Colonic mucosa (tissue), 4 donors: ENCODE measurements at regions not wholly inside any gene's neighbourhood (a gene's known extent, or its start where the extent isn't known, plus 50 kb on each side); places are given as distances from the start of the nearest gene placed in this dataset.

Experiments
- DNase-seq: peaks from one replicate; pipeline ENCODE4 v3.0.0-alpha.2; 2020
- H3K27ac ChIP-seq: fragments of 200-600 bp; one replicate; pipeline ENCODE4 v1.8.0; 2021
- H3K27me3 ChIP-seq: fragments of 200-600 bp; one replicate; pipeline ENCODE4 v1.8.0; 2021
- H3K36me3 ChIP-seq: fragments of 200-600 bp; one replicate; pipeline ENCODE4 v1.8.0; 2021
- H3K4me1 ChIP-seq: fragments of 200-600 bp; one replicate; pipeline ENCODE4 v1.8.0; 2021; ENCODE audit warnings: mild to moderate bottlenecking
- H3K4me3 ChIP-seq: fragments of 200-600 bp; one replicate; pipeline ENCODE4 v1.8.0; 2021
- H3K9ac ChIP-seq, 2 donors: one replicate each; pipeline ENCODE4 v1.7.0; 2013; ENCODE audit warnings: control low read depth in 2 of 2, low read depth in 2 of 2, low read length in 2 of 2
- H3K9me3 ChIP-seq: fragments of 200-600 bp; one replicate; pipeline ENCODE4 v1.8.0; 2021
- intact Hi-C: fragments of 100-400 bp; cut with DNase I; formaldehyde crosslinking; loops from one replicate; pipeline ENCODE4 v1.14.1; 2022
- TF ChIP-seq, protein P1 (sequence below): fragments of 200-600 bp; IDR thresholded peaks from one replicate; pipeline ENCODE4 v1.8.0; 2022; ENCODE audit warnings: antibody characterized with exemption, mild to moderate bottlenecking
- donor health status: healthy.
- donor health status: DM: no; HTN: no; CAD: no.
- donor health status: DM: no; HTN: no; CAD: no.

DNA sequence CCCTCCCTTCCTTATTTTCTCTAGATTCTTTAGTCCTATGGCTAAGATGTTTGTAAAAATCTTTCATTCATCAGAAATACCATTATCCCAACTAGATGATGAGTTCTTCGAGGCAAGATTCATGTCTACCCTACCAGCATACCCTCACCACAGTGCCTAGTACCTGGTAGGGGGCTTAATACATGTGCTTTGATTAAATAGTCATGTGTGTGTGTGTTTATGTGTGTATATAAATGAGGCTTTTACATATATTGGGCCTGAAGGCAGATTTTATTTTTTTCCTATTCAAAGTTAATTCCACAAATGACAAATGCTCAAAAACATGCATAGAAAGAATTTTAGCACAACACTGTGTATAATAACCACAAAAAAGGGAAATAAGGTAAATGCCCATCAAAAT lies 193.0 kb upstream of the IRX3 start:
- Histone ChIP-seq H3K4me1 (no peaks in the 10 kb centered on the region), H3K27me3 (no peaks in the 10 kb centered on the region), H3K9ac (no peak overlapping the region), H3K36me3 (no peaks in the 10 kb centered on the region), H3K4me3 (no peak overlapping the region), H3K9me3 (no peaks in the 10 kb centered on the region), H3K27ac (no peak overlapping the region)
- intact Hi-C loops: no loop called here
- TF ChIP-seq, protein P1, sequence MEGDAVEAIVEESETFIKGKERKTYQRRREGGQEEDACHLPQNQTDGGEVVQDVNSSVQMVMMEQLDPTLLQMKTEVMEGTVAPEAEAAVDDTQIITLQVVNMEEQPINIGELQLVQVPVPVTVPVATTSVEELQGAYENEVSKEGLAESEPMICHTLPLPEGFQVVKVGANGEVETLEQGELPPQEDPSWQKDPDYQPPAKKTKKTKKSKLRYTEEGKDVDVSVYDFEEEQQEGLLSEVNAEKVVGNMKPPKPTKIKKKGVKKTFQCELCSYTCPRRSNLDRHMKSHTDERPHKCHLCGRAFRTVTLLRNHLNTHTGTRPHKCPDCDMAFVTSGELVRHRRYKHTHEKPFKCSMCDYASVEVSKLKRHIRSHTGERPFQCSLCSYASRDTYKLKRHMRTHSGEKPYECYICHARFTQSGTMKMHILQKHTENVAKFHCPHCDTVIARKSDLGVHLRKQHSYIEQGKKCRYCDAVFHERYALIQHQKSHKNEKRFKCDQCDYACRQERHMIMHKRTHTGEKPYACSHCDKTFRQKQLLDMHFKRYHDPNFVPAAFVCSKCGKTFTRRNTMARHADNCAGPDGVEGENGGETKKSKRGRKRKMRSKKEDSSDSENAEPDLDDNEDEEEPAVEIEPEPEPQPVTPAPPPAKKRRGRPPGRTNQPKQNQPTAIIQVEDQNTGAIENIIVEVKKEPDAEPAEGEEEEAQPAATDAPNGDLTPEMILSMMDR: no peak
- no peak for DNase-seq

DNA sequence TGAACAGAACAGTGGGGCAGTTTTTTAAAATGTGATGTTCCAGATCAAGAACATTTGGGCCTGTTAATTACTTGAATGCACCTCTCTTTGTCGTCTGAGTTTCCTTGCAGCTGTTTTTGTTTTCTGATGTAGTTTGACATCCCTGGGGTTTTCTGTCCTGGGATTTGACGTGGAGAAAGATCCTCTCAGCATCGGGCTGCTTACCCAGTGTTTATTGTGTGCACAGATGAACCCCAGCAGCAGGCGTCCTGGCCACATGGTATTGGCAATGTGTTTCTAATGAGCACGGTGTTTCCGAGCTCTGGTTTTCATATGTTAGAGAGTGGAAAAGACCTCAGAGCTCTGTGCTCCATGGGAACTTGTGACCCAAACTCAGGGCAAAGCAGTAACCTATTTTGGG lies 191.1 kb upstream of the IRX3 start:
- intact Hi-C loops: no loop called here
- TF ChIP-seq, protein P1: no peak

DNA sequence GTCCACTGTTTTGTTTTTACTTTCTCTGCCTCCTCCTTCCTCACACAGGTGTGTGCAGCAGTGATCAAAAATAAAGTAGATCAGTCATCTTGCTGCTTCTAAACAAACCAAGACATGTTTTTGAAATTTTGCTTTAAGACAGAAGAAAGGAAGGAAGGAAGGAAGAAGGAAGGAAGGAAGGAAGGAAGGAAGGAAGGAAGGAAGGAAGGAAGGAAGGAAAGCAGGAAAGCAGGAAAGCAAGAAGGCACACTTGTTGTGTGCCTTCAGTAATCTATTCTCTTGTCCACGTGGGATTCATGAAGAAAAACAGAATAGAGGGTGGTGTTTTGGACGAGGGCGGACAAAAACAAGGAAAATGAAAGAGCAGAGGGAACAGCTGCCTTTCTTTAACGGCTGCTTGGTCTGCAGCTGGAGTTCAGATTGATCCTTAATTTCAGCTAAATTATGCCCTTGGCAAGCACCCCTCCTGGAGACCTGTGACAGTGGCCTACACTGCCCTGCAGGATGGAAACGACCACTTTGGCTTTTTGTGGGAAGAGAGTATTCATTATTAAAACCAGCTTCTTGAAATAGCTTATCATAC lies 188.5 kb upstream of the IRX3 start:
- H3K36me3 ChIP-seq: no peaks in the 10 kb centered on the region
- no peak overlapping the region for H3K9ac ChIP-seq
- H3K27ac ChIP-seq: no peak overlapping the region
- H3K27me3 ChIP-seq: no peaks in the 10 kb centered on the region
- no peaks in the 10 kb centered on the region for H3K4me1 ChIP-seq
- H3K9me3 ChIP-seq: no peaks in the 10 kb centered on the region
- intact Hi-C loops: no loop called here
- DNase-seq: no peak
- H3K4me3 ChIP-seq: no peak overlapping the region
- TF ChIP-seq, protein P1: no peak

More for the DNA sequence above, 191.1 kb upstream of the IRX3 start:
- Histone ChIP-seq H3K9ac (no peak overlapping the region), H3K27ac (no peak overlapping the region), H3K4me1 (no peaks in the 10 kb centered on the region), H3K36me3 (no peaks in the 10 kb centered on the region), H3K4me3 (no peak overlapping the region), H3K9me3 (no peaks in the 10 kb centered on the region), H3K27me3 (no peaks in the 10 kb centered on the region)
- DNase-seq: no peak

DNA sequence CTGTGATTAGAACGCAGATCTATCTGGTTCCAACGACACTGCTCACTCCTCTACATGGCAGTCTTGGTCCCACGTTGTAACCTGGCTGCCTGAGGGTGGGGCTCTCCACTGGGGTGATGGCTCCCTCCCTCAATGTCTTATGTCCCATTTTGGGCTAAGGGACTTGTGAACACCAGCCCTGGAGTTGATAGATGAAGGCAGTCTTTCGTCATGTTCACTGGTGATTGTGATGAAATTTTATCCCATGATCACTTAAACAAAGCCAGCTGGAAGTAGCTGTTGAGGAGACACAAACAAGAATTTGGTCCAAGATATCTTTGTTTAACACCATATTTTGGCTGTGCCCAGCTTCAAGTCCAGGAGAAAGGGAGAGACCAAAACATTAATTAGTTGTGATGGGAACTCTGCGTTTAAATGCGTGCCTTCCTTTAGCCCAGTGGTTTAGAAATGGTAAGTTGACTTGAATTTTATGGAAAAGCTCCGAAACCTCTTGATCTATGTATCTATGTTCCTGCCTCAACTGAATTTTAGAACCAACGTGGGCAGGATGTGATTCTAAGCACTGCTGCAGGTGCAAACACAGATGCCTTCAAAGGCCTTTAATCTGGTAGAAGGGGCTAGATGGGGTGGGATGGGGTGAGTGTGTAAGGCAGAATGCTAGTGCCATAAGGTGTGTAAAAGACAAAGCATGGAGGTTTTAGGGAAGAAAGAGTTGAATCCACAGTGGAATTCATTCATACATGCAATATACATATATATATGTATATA lies 186.8 kb upstream of the IRX3 start:
- Histone ChIP-seq H3K27me3 (no peaks in the 10 kb centered on the region), H3K9me3 (no peaks in the 10 kb centered on the region), H3K4me3 (no peak overlapping the region), H3K27ac (no peak overlapping the region), H3K9ac (no peak overlapping the region), H3K36me3 (no peaks in the 10 kb centered on the region), H3K4me1 (no peaks in the 10 kb centered on the region)
- TF ChIP-seq, protein P1: no peak
- DNase-seq: no peak
- intact Hi-C loops: no loop called here

DNA sequence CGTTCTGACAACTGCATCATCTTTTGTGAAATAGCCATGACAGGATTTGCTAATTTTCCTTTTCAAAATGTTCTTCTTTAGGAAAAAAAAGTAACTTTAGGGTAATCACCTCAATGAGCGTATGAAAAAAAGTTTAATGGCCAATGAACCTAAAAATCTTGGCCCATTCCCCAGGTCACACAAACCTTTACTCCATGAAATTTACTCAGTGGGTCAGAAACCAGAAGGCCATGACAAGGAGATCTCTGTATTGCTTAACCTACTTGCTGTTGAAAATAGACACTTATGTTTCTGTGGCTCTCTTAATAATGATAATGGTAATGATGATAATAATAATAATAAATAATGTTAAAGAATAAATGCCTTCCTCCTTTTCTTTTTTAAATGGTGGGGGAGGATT lies 180.8 kb upstream of the IRX3 start:
- Histone ChIP-seq H3K36me3 (no peaks in the 10 kb centered on the region), H3K4me3 (no peak overlapping the region), H3K9ac (no peak overlapping the region), H3K4me1 (no peaks in the 10 kb centered on the region), H3K9me3 (no peaks in the 10 kb centered on the region), H3K27me3 (no peaks in the 10 kb centered on the region), H3K27ac (no peak overlapping the region)
- intact Hi-C loops: no loop called here
- TF ChIP-seq, protein P1: no peak
- no peak for DNase-seq
